DND-41 (cell line): ENCODE measurements at regions not wholly inside any gene's neighbourhood (a gene's known extent, or its start where the extent isn't known, plus 50 kb on each side); places are given as distances from the start of the nearest gene placed in this dataset.

Experiments
- ATAC-seq: fragments of 200-7000 bp; cut with Tn5 transposase; 3 replicates; pipeline ENCODE4 v1.9.1; 2021; ENCODE audit warnings: low read depth; ENCODE audit not compliant: insufficient read depth
- DNase-seq: peaks from one replicate; pipeline ENCODE4 v3.0.0-alpha.2; 2020
- H2AFZ ChIP-seq: 2 replicates; pipeline ENCODE4 v1.6.0; 2012; ENCODE audit warnings: low read depth, low read length
- H3K27ac ChIP-seq: 2 replicates; pipeline ENCODE4 v1.5.1; 2012; ENCODE audit warnings: low read length, inconsistent platforms
- H3K27me3 ChIP-seq: fragments of 200-600 bp; sonication (generic); 2 replicates; pipeline ENCODE4 v1.6.0; 2012; ENCODE audit warnings: low read length, mild to moderate bottlenecking, inconsistent platforms; ENCODE audit not compliant: insufficient read depth, poor library complexity
- H3K36me3 ChIP-seq: 2 replicates; pipeline ENCODE4 v1.5.1; 2012; ENCODE audit warnings: low read length, inconsistent platforms; ENCODE audit not compliant: insufficient read depth
- H3K4me1 ChIP-seq: 2 replicates; pipeline ENCODE4 v1.5.1; 2012; ENCODE audit warnings: mild to moderate bottlenecking, low read length; ENCODE audit not compliant: insufficient read depth
- H3K4me2 ChIP-seq: 2 replicates; pipeline ENCODE4 v1.6.0; 2012; ENCODE audit warnings: mild to moderate bottlenecking, moderate library complexity, low read length, inconsistent platforms; ENCODE audit not compliant: insufficient read depth
- H3K4me3 ChIP-seq, 2 experiments: fragments of 200-600 bp in 1 of 2; shearing (Covaris generic) in 1 of 2; 2 replicates each; pipeline ENCODE4 v1.5.1; 2012 to 2016; ENCODE audit warnings: inconsistent platforms in 2 of 2, low read length in 2 of 2, mild to moderate bottlenecking in 2 of 2, low read depth in 1 of 2, moderate library complexity in 1 of 2
- H3K79me2 ChIP-seq: 2 replicates; pipeline ENCODE4 v1.6.0; 2012; ENCODE audit warnings: low read length, inconsistent platforms; ENCODE audit not compliant: insufficient read depth
- H3K9ac ChIP-seq: 2 replicates; pipeline ENCODE4 v1.6.0; 2012; ENCODE audit warnings: low read depth, mild to moderate bottlenecking, inconsistent platforms, low read length, moderate library complexity
- H3K9me3 ChIP-seq: 2 replicates; pipeline ENCODE4 v1.5.1; 2012; ENCODE audit warnings: low read length, moderate library complexity, mild to moderate bottlenecking, inconsistent platforms; ENCODE audit not compliant: insufficient read depth, severe bottlenecking
- H4K20me1 ChIP-seq: 2 replicates; pipeline ENCODE4 v1.6.0; 2012; ENCODE audit warnings: low read length; ENCODE audit not compliant: insufficient read depth
- CTCF ChIP-seq: IDR thresholded peaks from 2 replicates; pipeline ENCODE4 v1.5.1; 2012; ENCODE audit warnings: borderline replicate concordance, low read length, moderate library complexity, mild to moderate bottlenecking; ENCODE audit not compliant: poor library complexity, severe bottlenecking; ENCODE audit errors: extremely low read depth
- EZH2 ChIP-seq: IDR thresholded peaks from 3 replicates; pipeline ENCODE4 v1.6.1; 2012; ENCODE audit warnings: borderline replicate concordance, low read depth, mild to moderate bottlenecking, moderate library complexity, low read length, inconsistent platforms; ENCODE audit not compliant: severe bottlenecking

GRCh38 chr10:90407131-90407530 lies 450.7 kb downstream of the HTR7 start:
- TF ChIP-seq CTCF (no peak), EZH2 (no peak)
- no peak overlapping the region for H3K4me2 ChIP-seq
- no peak for DNase-seq
- H4K20me1 ChIP-seq = no peaks in the 10 kb centered on the region
- ATAC-seq = no peak
- no peaks in the 10 kb centered on the region for H3K27me3 ChIP-seq
- H2AFZ ChIP-seq = no peak overlapping the region
- H3K4me1 ChIP-seq = no peaks in the 10 kb centered on the region
- no peak overlapping the region for H3K27ac ChIP-seq
- H3K79me2 ChIP-seq = no peaks in the 10 kb centered on the region
- no peak overlapping the region for H3K4me3 ChIP-seq
- H3K9me3 ChIP-seq = no peaks in the 10 kb centered on the region
- H3K36me3 ChIP-seq = no peaks in the 10 kb centered on the region
- H3K9ac ChIP-seq = no peak overlapping the region

- Histone ChIP-seq H3K79me2 (no peaks in the 10 kb centered on the region), H3K9me3 (no peaks in the 10 kb centered on the region), H3K4me2 (no peak overlapping the region), H3K27ac (no peak overlapping the region), H4K20me1 (no peaks in the 10 kb centered on the region), H3K4me3 (no peak overlapping the region), H2AFZ (no peak overlapping the region), H3K36me3 (no peaks in the 10 kb centered on the region), H3K27me3 (no peaks in the 10 kb centered on the region), H3K9ac (no peak overlapping the region), H3K4me1 (no peaks in the 10 kb centered on the region)
- no peak for DNase-seq
- TF ChIP-seq EZH2 = no peak
- TF ChIP-seq CTCF = no peak
- no peak for ATAC-seq
These were observed 450.0 kb downstream of the HTR7 start for GRCh38 chr10:90407851-90408250.

GRCh38 chr10:90412582-90412981 lies 445.3 kb downstream of the HTR7 start:
- Histone ChIP-seq H3K4me2 (no peak overlapping the region), H3K27me3 (no peaks in the 10 kb centered on the region), H3K79me2 (no peaks in the 10 kb centered on the region), H3K27ac (no peak overlapping the region), H3K9me3 (no peaks in the 10 kb centered on the region), H3K4me3 (no peak overlapping the region), H3K9ac (no peak overlapping the region), H2AFZ (no peak overlapping the region), H3K4me1 (no peaks in the 10 kb centered on the region), H4K20me1 (no peaks in the 10 kb centered on the region), H3K36me3 (no peaks in the 10 kb centered on the region)
- no peak for DNase-seq
- ATAC-seq = no peak
- no peak for TF ChIP-seq EZH2
- TF ChIP-seq CTCF = no peak

- Histone ChIP-seq H4K20me1 (no peaks in the 10 kb centered on the region), H3K9me3 (no peaks in the 10 kb centered on the region), H3K27me3 (no peaks in the 10 kb centered on the region), H3K4me1 (no peaks in the 10 kb centered on the region), H3K4me2 (no peak overlapping the region), H3K4me3 (no peak overlapping the region), H3K27ac (no peak overlapping the region), H2AFZ (no peak overlapping the region), H3K9ac (no peak overlapping the region), H3K79me2 (no peaks in the 10 kb centered on the region), H3K36me3 (no peaks in the 10 kb centered on the region)
- DNase-seq (no peak), ATAC-seq (no peak)
- TF ChIP-seq EZH2 (no peak), CTCF (no peak)
These were observed 444.6 kb downstream of the HTR7 start for GRCh38 chr10:90413196-90413595.
